Ascending aorta (tissue), 2 donors: ENCODE measurements at regions not wholly inside any gene's neighbourhood (a gene's known extent, or its start where the extent isn't known, plus 50 kb on each side); places are given as distances from the start of the nearest gene placed in this dataset.

ENCODE experiments used
- DNase-seq, 2 donors: peaks; one replicate each; pipeline ENCODE4 v3.0.0-alpha.2; 2019; ENCODE audit warnings: low spot score in 2 of 2
- H3K27ac ChIP-seq, 2 donors: fragments of 200-600 bp; sonication (generic); one replicate each; pipeline ENCODE4 v1.5.1; 2016 to 2017; ENCODE audit warnings: mild to moderate bottlenecking in 1 of 2
- H3K27me3 ChIP-seq: fragments of 200-600 bp; sonication (generic); one replicate; pipeline ENCODE4 v1.5.1; 2017
- H3K36me3 ChIP-seq, 2 donors: fragments of 200-600 bp; sonication (generic); one replicate each; pipeline ENCODE4 v1.5.1; 2016
- H3K4me1 ChIP-seq, 2 donors: fragments of 200-600 bp; sonication (generic); one replicate each; pipeline ENCODE4 v1.5.1; 2016 to 2017; ENCODE audit warnings: mild to moderate bottlenecking in 1 of 2
- H3K4me3 ChIP-seq, 2 donors: fragments of 200-600 bp; sonication (generic); one replicate each; pipeline ENCODE4 v1.5.1; 2016 to 2017; ENCODE audit warnings: mild to moderate bottlenecking in 1 of 2
- H3K9me3 ChIP-seq, 2 donors: fragments of 200-600 bp; sonication (generic); one replicate each; pipeline ENCODE4 v1.5.1; 2016
- intact Hi-C: fragments of 100-400 bp; cut with DNase I; formaldehyde crosslinking; loops from one replicate; pipeline ENCODE4 v1.15.1; 2023
- TF ChIP-seq, protein P1 (sequence below), 3 experiments: fragments of 200-600 bp in 2 of 3; fragments of 450-650 bp in 1 of 3; sonication (generic) in 2 of 3; IDR thresholded peaks; one replicate each; pipeline ENCODE4 v1.5.1; 2016 to 2019; ENCODE audit warnings: antibody characterized with exemption in 3 of 3, mild to moderate bottlenecking in 1 of 3, moderate library complexity in 1 of 3

DNA sequence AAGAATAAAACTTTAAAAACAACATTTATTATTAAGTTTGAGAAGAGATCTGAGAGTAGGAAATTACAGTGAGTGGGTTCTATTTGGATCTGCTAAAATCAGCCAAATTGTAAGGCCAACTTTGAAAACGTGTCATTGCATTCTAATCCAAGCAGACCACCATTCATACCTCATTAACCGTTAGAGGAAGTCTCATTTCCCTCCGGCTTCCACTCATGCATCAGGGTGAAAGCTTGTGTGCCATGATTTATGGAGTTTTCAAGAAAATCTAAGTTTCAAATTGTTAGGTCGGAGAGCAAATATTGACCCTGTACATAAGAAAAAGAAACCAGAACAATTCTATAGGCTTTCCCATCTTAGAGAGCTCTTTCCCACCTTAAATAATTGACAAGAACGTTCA lies 166.6 kb upstream of the NRG3 start:
- Histone ChIP-seq H3K27me3 (no peaks in the 10 kb centered on the region), H3K36me3 (no peaks in the 10 kb centered on the region), H3K27ac (no peak overlapping the region), H3K4me3 (no peak overlapping the region), H3K4me1 (no peaks in the 10 kb centered on the region), H3K9me3 (no peaks in the 10 kb centered on the region)
- TF ChIP-seq, protein P1, sequence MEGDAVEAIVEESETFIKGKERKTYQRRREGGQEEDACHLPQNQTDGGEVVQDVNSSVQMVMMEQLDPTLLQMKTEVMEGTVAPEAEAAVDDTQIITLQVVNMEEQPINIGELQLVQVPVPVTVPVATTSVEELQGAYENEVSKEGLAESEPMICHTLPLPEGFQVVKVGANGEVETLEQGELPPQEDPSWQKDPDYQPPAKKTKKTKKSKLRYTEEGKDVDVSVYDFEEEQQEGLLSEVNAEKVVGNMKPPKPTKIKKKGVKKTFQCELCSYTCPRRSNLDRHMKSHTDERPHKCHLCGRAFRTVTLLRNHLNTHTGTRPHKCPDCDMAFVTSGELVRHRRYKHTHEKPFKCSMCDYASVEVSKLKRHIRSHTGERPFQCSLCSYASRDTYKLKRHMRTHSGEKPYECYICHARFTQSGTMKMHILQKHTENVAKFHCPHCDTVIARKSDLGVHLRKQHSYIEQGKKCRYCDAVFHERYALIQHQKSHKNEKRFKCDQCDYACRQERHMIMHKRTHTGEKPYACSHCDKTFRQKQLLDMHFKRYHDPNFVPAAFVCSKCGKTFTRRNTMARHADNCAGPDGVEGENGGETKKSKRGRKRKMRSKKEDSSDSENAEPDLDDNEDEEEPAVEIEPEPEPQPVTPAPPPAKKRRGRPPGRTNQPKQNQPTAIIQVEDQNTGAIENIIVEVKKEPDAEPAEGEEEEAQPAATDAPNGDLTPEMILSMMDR (IDR thresholded peaks at IDR 0.05) = no peak
- intact Hi-C loops = no loop called here
- DNase-seq = no peak

GRCh38 chr10:81708929-81709328 lies 166.1 kb upstream of the NRG3 start:
- Histone ChIP-seq H3K27ac (no peak overlapping the region), H3K9me3 (no peaks in the 10 kb centered on the region), H3K4me3 (no peak overlapping the region), H3K27me3 (no peaks in the 10 kb centered on the region), H3K36me3 (no peaks in the 10 kb centered on the region), H3K4me1 (no peaks in the 10 kb centered on the region)
- intact Hi-C loops = no loop called here
- TF ChIP-seq, protein P1 (IDR thresholded peaks at IDR 0.05) = no peak
- DNase-seq = no peak

- Histone ChIP-seq H3K36me3 (no peaks in the 10 kb centered on the region), H3K9me3 (no peaks in the 10 kb centered on the region), H3K27me3 (no peaks in the 10 kb centered on the region), H3K27ac (no peak overlapping the region), H3K4me3 (no peak overlapping the region), H3K4me1 (no peaks in the 10 kb centered on the region)
- no peak for DNase-seq
- intact Hi-C loops = no loop called here
- TF ChIP-seq, protein P1 (IDR thresholded peaks at IDR 0.05) = no peak
These were observed 152.6 kb upstream of the NRG3 start for GRCh38 chr10:81722399-81722798.

DNA sequence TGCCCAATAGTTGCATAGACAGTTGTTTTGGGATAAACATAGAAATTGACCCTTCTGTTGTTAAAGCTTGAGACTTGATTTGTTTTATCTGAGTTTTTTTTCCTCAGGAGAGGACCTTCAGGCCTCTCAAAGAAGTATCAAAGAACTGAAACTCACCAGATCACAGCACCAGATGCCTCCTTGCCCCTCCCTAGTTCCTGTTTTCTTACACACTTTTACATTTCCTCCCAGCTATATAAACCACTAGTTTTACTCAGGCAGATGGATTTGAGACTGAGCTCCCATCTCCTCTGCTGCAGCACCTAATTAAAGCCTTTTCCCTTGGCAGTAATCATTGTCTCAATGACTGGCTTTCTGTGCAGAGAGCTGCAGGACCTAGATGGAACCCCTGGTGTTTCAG lies 150.6 kb upstream of the NRG3 start:
- TF ChIP-seq, protein P1 (IDR thresholded peaks at IDR 0.05) = no peak
- H3K36me3 ChIP-seq = no peaks in the 10 kb centered on the region
- intact Hi-C loops = no loop called here
- H3K9me3 ChIP-seq = no peaks in the 10 kb centered on the region
- no peaks in the 10 kb centered on the region for H3K4me1 ChIP-seq
- no peak for DNase-seq
- no peak overlapping the region for H3K27ac ChIP-seq
- H3K27me3 ChIP-seq = no peaks in the 10 kb centered on the region
- H3K4me3 ChIP-seq = no peak overlapping the region

- no peaks in the 10 kb centered on the region for H3K9me3 ChIP-seq
- H3K36me3 ChIP-seq = no peaks in the 10 kb centered on the region
- H3K27ac ChIP-seq = no peak overlapping the region
- TF ChIP-seq, protein P1 (IDR thresholded peaks at IDR 0.05) = no peak
- no peak overlapping the region for H3K4me3 ChIP-seq
- H3K4me1 ChIP-seq = no peaks in the 10 kb centered on the region
- intact Hi-C loops = no loop called here
- H3K27me3 ChIP-seq = no peaks in the 10 kb centered on the region
- DNase-seq = no peak
These were observed 149.1 kb upstream of the NRG3 start for GRCh38 chr10:81725851-81726250.

GRCh38 chr10:81728692-81729091 lies 146.3 kb upstream of the NRG3 start:
- Histone ChIP-seq H3K36me3 (no peaks in the 10 kb centered on the region), H3K4me1 (no peaks in the 10 kb centered on the region), H3K27me3 (no peaks in the 10 kb centered on the region), H3K4me3 (no peak overlapping the region), H3K27ac (no peak overlapping the region), H3K9me3 (no peaks in the 10 kb centered on the region)
- no peak for DNase-seq
- intact Hi-C loops = no loop called here
- TF ChIP-seq, protein P1 (IDR thresholded peaks at IDR 0.05) = no peak
